Mesenchymal stem cell (in vitro differentiated cells and primary cell): ENCODE measurements at regions not wholly inside any gene's neighbourhood (a gene's known extent, or its start where the extent isn't known, plus 50 kb on each side); places are given as distances from the start of the nearest gene placed in this dataset.

Experiments used
- DNase-seq: peaks from one replicate; pipeline ENCODE4 v3.0.0-alpha.2; 2013
- H2AFZ ChIP-seq: one replicate; pipeline ENCODE4 v1.6.1; 2013; ENCODE audit warnings: low read depth, mild to moderate bottlenecking, control low read depth, inconsistent platforms, low read length, moderate library complexity
- H2AK5ac ChIP-seq: 2 replicates; pipeline ENCODE4 v1.6.1; 2013; ENCODE audit warnings: low read length, moderate library complexity, mild to moderate bottlenecking, inconsistent platforms; ENCODE audit not compliant: severe bottlenecking
- H2BK120ac ChIP-seq: one replicate; pipeline ENCODE4 v1.6.1; 2013; ENCODE audit warnings: low read depth, mild to moderate bottlenecking, inconsistent platforms, low read length, moderate library complexity
- H2BK12ac ChIP-seq, 2 experiments: one replicate each; pipeline ENCODE4 v1.6.1; 2013; ENCODE audit warnings: inconsistent platforms in 2 of 2, low read length in 2 of 2, mild to moderate bottlenecking in 2 of 2, moderate library complexity in 2 of 2, control low read depth in 1 of 2
- H2BK15ac ChIP-seq: one replicate; pipeline ENCODE4 v1.6.1; 2013; ENCODE audit warnings: mild to moderate bottlenecking, low read depth, inconsistent platforms; ENCODE audit not compliant: poor library complexity, severe bottlenecking
- H2BK5ac ChIP-seq: 2 replicates; pipeline ENCODE4 v1.6.1; 2013; ENCODE audit warnings: low read depth, mild to moderate bottlenecking, low read length, control low read depth, inconsistent platforms; ENCODE audit not compliant: poor library complexity, severe bottlenecking
- H3K14ac ChIP-seq, 2 experiments: one replicate each; pipeline ENCODE4 v1.6.1; 2013; ENCODE audit warnings: inconsistent platforms in 2 of 2, low read length in 2 of 2, control low read depth in 1 of 2, mild to moderate bottlenecking in 1 of 2, moderate library complexity in 1 of 2
- H3K18ac ChIP-seq, 2 experiments: one replicate each; pipeline ENCODE4 v1.6.1; 2013; ENCODE audit warnings: inconsistent platforms in 2 of 2, low read length in 2 of 2, control low read depth in 1 of 2, low read depth in 1 of 2, mild to moderate bottlenecking in 1 of 2
- H3K23ac ChIP-seq, 2 experiments: one replicate each; pipeline ENCODE4 v1.6.1; 2013; ENCODE audit warnings: inconsistent platforms in 2 of 2, low read length in 2 of 2, mild to moderate bottlenecking in 2 of 2, moderate library complexity in 2 of 2, control low read depth in 1 of 2
- H3K27ac ChIP-seq: 2 replicates; pipeline ENCODE4 v1.5.1; 2013; ENCODE audit warnings: mild to moderate bottlenecking, moderate library complexity, low read length, control low read depth, inconsistent platforms; ENCODE audit not compliant: poor library complexity, severe bottlenecking
- H3K27me3 ChIP-seq, 2 experiments: 2 replicates each; pipeline versions ENCODE4 v1.6.1 to v1.7.0; 2013; ENCODE audit warnings: low read length in 2 of 2, mild to moderate bottlenecking in 2 of 2, moderate library complexity in 2 of 2, control low read depth in 1 of 2, inconsistent platforms in 1 of 2; ENCODE audit not compliant: control insufficient read depth in 1 of 2, insufficient read depth in 1 of 2
- H3K36me3 ChIP-seq, 2 experiments: 2 replicates each; pipeline versions ENCODE4 v1.6.1 to v1.7.0; 2013; ENCODE audit warnings: low read length in 2 of 2, control low read depth in 1 of 2, inconsistent platforms in 1 of 2, low read depth in 1 of 2, mild to moderate bottlenecking in 1 of 2; ENCODE audit not compliant: insufficient read depth in 2 of 2, control insufficient read depth in 1 of 2
- H3K4ac ChIP-seq, 2 experiments: one replicate each; pipeline ENCODE4 v1.6.1; 2013; ENCODE audit warnings: inconsistent platforms in 2 of 2, low read length in 2 of 2, mild to moderate bottlenecking in 2 of 2, moderate library complexity in 2 of 2, control low read depth in 1 of 2, low read depth in 1 of 2
- H3K4me1 ChIP-seq: 2 replicates; pipeline ENCODE4 v1.6.1; 2013; ENCODE audit warnings: low read depth, low read length, control low read depth; ENCODE audit not compliant: control insufficient read depth, insufficient read depth
- H3K4me2 ChIP-seq: 2 replicates; pipeline ENCODE4 v1.6.1; 2013; ENCODE audit warnings: low read length, mild to moderate bottlenecking, inconsistent platforms; ENCODE audit not compliant: poor library complexity, severe bottlenecking
- H3K4me3 ChIP-seq, 2 experiments: 2 replicates each; pipeline versions ENCODE4 v1.5.1 to v1.7.0; 2013; ENCODE audit warnings: low read length in 2 of 2, mild to moderate bottlenecking in 2 of 2, control low read depth in 1 of 2, low read depth in 1 of 2; ENCODE audit not compliant: insufficient read depth in 1 of 2
- H3K79me1 ChIP-seq: replicated peaks from 2 replicates; pipeline ENCODE4 v1.6.1; 2013; ENCODE audit warnings: mild to moderate bottlenecking, control low read depth, low read length, inconsistent platforms; ENCODE audit not compliant: poor library complexity, severe bottlenecking
- H3K9ac ChIP-seq: 2 replicates; pipeline ENCODE4 v1.7.0; 2013; ENCODE audit warnings: mild to moderate bottlenecking, low read length, moderate library complexity
- H3K9me3 ChIP-seq: 2 replicates; pipeline ENCODE4 v1.7.0; 2013; ENCODE audit warnings: mild to moderate bottlenecking, low read length; ENCODE audit not compliant: control insufficient read depth
- H4K8ac ChIP-seq: one replicate; pipeline ENCODE4 v1.6.1; 2013; ENCODE audit warnings: inconsistent platforms, mild to moderate bottlenecking, low read length, moderate library complexity
- H4K91ac ChIP-seq: one replicate; pipeline ENCODE4 v1.6.1; 2013; ENCODE audit warnings: mild to moderate bottlenecking, low read length, inconsistent platforms
- WGBS: methylation state at CpG from one replicate; pipeline ENCODE4 v1.1.7; 2013; ENCODE audit warnings: mixed read lengths; 5-methylcytosine and 5-hydroxymethylcytosine counted together

- H2AK5ac ChIP-seq: no peak overlapping the region
- no peak overlapping the region for H3K4ac ChIP-seq
- no peak overlapping the region for H3K9ac ChIP-seq
- peaks cover 0 to 7% of the 10 kb centered on the region in 2 experiments for H3K27me3 ChIP-seq
- no peaks in the 10 kb centered on the region for H3K36me3 ChIP-seq
- no peak overlapping the region for H3K14ac ChIP-seq
- H3K79me1 ChIP-seq: no peaks in the 10 kb centered on the region
- no peak overlapping the region for H3K23ac ChIP-seq
- no peak overlapping the region for H2AFZ ChIP-seq
- H4K91ac ChIP-seq: no peak overlapping the region
- H3K4me3 ChIP-seq: no peak overlapping the region
- H2BK5ac ChIP-seq: no peak overlapping the region
- H2BK12ac ChIP-seq: no peak overlapping the region
- H4K8ac ChIP-seq: no peak overlapping the region
- H2BK120ac ChIP-seq: no peak overlapping the region
- H3K4me1 ChIP-seq: no peaks in the 10 kb centered on the region
- H2BK15ac ChIP-seq: no peak overlapping the region
- H3K9me3 ChIP-seq: peaks cover 7% of the 10 kb centered on the region
- no peak overlapping the region for H3K18ac ChIP-seq
- no peak overlapping the region for H3K4me2 ChIP-seq
- no peak overlapping the region for H3K27ac ChIP-seq
- WGBS: 44% methylated on average over 1 of the region's 1 CpG
- no peak for DNase-seq
Measured at GRCh38 chr1:182137546-182137945, 76.0 kb upstream of the ZNF648 start.

- no peak for DNase-seq
- no peak overlapping the region for H3K4me2 ChIP-seq
Measured at GRCh38 chr1:182135946-182136345, 74.4 kb upstream of the ZNF648 start.

GRCh38 chr1:182134257-182134656 is 72.7 kb upstream of the ZNF648 start:
- H2BK15ac ChIP-seq: no peak overlapping the region
- H2BK12ac ChIP-seq: no peak overlapping the region
- H2AFZ ChIP-seq: no peak overlapping the region
- DNase-seq: no peak
- H3K9ac ChIP-seq: no peak overlapping the region
- H3K23ac ChIP-seq: no peak overlapping the region
- H3K79me1 ChIP-seq: no peaks in the 10 kb centered on the region
- H4K91ac ChIP-seq: no peak overlapping the region
- no peak overlapping the region for H3K4ac ChIP-seq
- H4K8ac ChIP-seq: no peak overlapping the region
- H2AK5ac ChIP-seq: no peak overlapping the region
- H3K4me1 ChIP-seq: no peaks in the 10 kb centered on the region
- H3K36me3 ChIP-seq: no peaks in the 10 kb centered on the region
- H2BK120ac ChIP-seq: no peak overlapping the region
- H3K27ac ChIP-seq: no peak overlapping the region
- 83% methylated on average over 1 of the region's 4 CpGs for WGBS
- peaks cover 0 to 8% of the 10 kb centered on the region in 2 experiments for H3K27me3 ChIP-seq
- no peak overlapping the region for H2BK5ac ChIP-seq
- no peak overlapping the region for H3K18ac ChIP-seq
- peaks cover 7% of the 10 kb centered on the region for H3K9me3 ChIP-seq
- no peak overlapping the region for H3K4me3 ChIP-seq
- no peak overlapping the region for H3K4me2 ChIP-seq
- no peak overlapping the region for H3K14ac ChIP-seq

More at GRCh38 chr1:182135946-182136345, 74.4 kb upstream of the ZNF648 start:
- Histone ChIP-seq H3K14ac (no peak overlapping the region), H2BK120ac (no peak overlapping the region), H3K23ac (no peak overlapping the region), H3K27ac (no peak overlapping the region), H3K9me3 (peaks cover 7% of the 10 kb centered on the region), H3K4me3 (no peak overlapping the region), H3K79me1 (no peaks in the 10 kb centered on the region), H4K91ac (no peak overlapping the region), H2BK12ac (no peak overlapping the region), H2BK5ac (no peak overlapping the region), H2BK15ac (no peak overlapping the region), H3K4ac (no peak overlapping the region), H3K27me3 (peaks cover 0 to 7% of the 10 kb centered on the region in 2 experiments), H3K9ac (no peak overlapping the region), H3K18ac (no peak overlapping the region), H2AK5ac (no peak overlapping the region), H3K4me1 (no peaks in the 10 kb centered on the region), H4K8ac (no peak overlapping the region), H3K36me3 (no peaks in the 10 kb centered on the region), H2AFZ (no peak overlapping the region)
- WGBS: 86% methylated on average over 1 of the region's 1 CpG

- H3K27me3 ChIP-seq: peaks cover 0 to 13% of the 10 kb centered on the region in 2 experiments
- no peak overlapping the region for H3K23ac ChIP-seq
- H4K8ac ChIP-seq: no peak overlapping the region
- H2BK12ac ChIP-seq: no peak overlapping the region
- H2AFZ ChIP-seq: no peak overlapping the region
- H3K4me3 ChIP-seq: no peak overlapping the region
- H3K36me3 ChIP-seq: no peaks in the 10 kb centered on the region
- H3K14ac ChIP-seq: no peak overlapping the region
- H2BK15ac ChIP-seq: no peak overlapping the region
- H3K9me3 ChIP-seq: peaks cover 7% of the 10 kb centered on the region
- no peak overlapping the region for H3K18ac ChIP-seq
- no peak overlapping the region for H3K27ac ChIP-seq
- no peaks in the 10 kb centered on the region for H3K79me1 ChIP-seq
- no peak overlapping the region for H2AK5ac ChIP-seq
- DNase-seq: no peak
- H4K91ac ChIP-seq: no peak overlapping the region
- H3K4me2 ChIP-seq: no peak overlapping the region
- whole genome bisulfite sequencing: 86% methylated on average over 4 of the region's 7 CpGs
- H3K4ac ChIP-seq: no peak overlapping the region
- no peak overlapping the region for H3K9ac ChIP-seq
- no peak overlapping the region for H2BK120ac ChIP-seq
- no peak overlapping the region for H2BK5ac ChIP-seq
- no peaks in the 10 kb centered on the region for H3K4me1 ChIP-seq
Measured at GRCh38 chr1:182133181-182133580, 71.7 kb upstream of the ZNF648 start.
